A172 (cell line): ENCODE measurements at regions not wholly inside any gene's neighbourhood (a gene's known extent, or its start where the extent isn't known, plus 50 kb on each side); places are given as distances from the start of the nearest gene placed in this dataset.

ENCODE experiments used
- DNase-seq: peaks from one replicate; pipeline ENCODE4 v3.0.0-alpha.2; 2015; ENCODE audit warnings: low spot score

DNA sequence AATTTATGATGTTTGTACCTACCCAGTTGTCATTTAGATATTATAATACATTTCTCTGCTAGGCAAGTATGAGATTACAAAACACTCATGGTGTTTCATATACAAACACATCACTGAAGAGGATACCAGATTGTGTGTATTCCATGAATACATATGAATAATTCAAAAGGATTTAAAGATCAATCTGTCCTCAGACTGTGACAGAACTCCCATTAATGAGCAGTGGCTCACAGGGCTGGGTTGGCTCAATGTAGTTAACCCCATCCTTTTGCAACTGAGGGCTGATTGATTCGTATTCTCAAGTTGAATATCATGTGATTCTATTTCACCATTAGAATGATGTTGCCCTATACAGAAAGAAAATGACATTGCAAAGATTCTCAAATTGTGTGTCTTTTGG is 79.6 kb upstream of the SPANXN2 start:
- DNase-seq, result no peak

DNA sequence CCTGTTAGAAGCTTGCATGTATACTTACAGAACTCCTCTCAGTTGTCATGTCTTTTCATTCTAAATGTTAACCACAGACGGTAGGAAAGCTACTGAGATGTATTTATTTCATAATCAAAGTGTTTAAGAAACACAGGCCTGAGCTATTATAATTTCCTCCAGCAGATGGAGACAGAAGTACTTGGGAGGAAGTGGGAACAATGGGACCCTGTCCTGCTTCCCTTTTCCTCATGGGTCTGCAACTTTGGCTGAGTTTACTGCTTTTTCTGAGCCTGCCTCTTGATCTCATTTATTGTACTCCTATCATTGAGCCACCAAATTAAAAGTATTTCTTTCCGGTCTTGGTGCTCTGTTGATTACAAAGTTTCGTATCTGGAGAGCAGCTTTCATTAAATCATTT is 67.7 kb upstream of the SPANXN2 start:
- DNase-seq, result no peak

DNA sequence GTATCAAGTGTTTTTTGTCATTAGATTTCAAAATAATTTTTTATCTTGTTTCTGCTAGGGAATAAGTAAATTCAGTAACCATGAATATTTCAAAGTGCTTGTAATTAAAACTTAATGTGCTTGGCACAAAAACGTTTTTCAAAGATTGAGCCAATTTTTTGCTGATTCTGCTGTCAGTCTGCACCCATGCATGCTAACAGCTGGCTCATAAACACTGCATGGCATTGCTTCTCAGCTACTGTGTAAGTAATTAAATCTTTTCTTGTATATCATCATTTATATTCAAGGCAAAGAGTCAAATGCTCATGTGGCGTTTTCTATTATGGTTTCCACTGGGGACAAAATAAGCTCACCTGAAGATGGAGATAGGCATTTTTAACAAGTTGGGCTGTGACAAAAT is 66.8 kb upstream of the SPANXN2 start:
- DNase-seq, result no peak

DNA sequence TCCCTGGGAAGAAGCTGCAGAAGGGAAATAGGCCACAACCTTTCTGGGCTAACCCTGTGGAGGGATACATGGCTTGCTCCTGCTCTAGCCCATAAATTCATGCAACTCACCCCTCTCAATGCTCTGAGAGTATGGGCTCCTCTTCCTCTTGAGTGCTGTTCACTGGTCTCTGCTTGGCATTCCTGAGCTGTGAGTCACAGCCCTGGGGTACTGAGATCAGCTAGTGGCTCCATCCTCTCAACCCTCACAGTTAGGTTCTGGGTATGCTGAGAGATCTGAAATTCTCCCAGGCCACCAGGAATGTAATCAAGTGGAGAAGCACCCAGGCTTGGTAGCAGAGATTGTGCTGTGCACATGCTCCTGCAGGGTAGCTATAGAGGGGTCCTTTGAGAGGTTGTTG is 60.6 kb upstream of the SPANXN2 start:
- DNase-seq, result peak; percentile 47
